SH-SY5Y (cell line): ENCODE measurements at regions not wholly inside any gene's neighbourhood (a gene's known extent, or its start where the extent isn't known, plus 50 kb on each side); places are given as distances from the start of the nearest gene placed in this dataset.

Experiments
- GATA2 ChIP-seq: IDR thresholded peaks from 2 replicates; pipeline ENCODE4 v1.6.1; 2011; ENCODE audit warnings: mild to moderate bottlenecking, low read depth, low read length
- GATA3 ChIP-seq: IDR thresholded peaks from 2 replicates; pipeline ENCODE4 v1.6.1; 2011; ENCODE audit warnings: low read depth, mild to moderate bottlenecking, low read length, moderate library complexity

GRCh38 chr7:155203882-155204691 lies 93.6 kb upstream of the INSIG1 start:
- no peak for TF ChIP-seq GATA3
- no peak for TF ChIP-seq GATA2
